Muscle of leg (tissue), 3 donors: ENCODE measurements at regions not wholly inside any gene's neighbourhood (a gene's known extent, or its start where the extent isn't known, plus 50 kb on each side); places are given as distances from the start of the nearest gene placed in this dataset.

Experiments
- DNase-seq: peaks from one replicate; pipeline ENCODE4 v3.0.0; 2013
- H3K27ac ChIP-seq: one replicate; pipeline ENCODE4 v1.5.1; 2013; ENCODE audit warnings: mild to moderate bottlenecking, low read length, control low read depth
- H3K27me3 ChIP-seq: one replicate; pipeline ENCODE4 v1.6.1; 2013; ENCODE audit warnings: low read length; ENCODE audit not compliant: control insufficient read depth, insufficient read depth
- H3K36me3 ChIP-seq: one replicate; pipeline ENCODE4 v1.6.1; 2013; ENCODE audit warnings: low read length; ENCODE audit not compliant: control insufficient read depth, insufficient read depth
- H3K4me1 ChIP-seq: one replicate; pipeline ENCODE4 v1.6.1; 2013; ENCODE audit warnings: low read length; ENCODE audit not compliant: control insufficient read depth, insufficient read depth
- H3K4me3 ChIP-seq: one replicate; pipeline ENCODE4 v1.5.1; 2013; ENCODE audit warnings: low read length, control low read depth
- H3K9me3 ChIP-seq: replicated peaks from 2 replicates; pipeline ENCODE4 v1.6.1; 2013; ENCODE audit warnings: low read depth, low read length; ENCODE audit not compliant: control insufficient read depth
- WGBS: methylation state at CpG from one replicate; pipeline ENCODE4 v1.1.5; 2013; ENCODE audit warnings: missing lambda C conversion rate; ENCODE audit not compliant: insufficient coverage; 5-methylcytosine and 5-hydroxymethylcytosine counted together

- H3K27ac ChIP-seq, result no peak overlapping the region
- no peaks in the 10 kb centered on the region for H3K4me1 ChIP-seq
- peaks cover 7% of the 10 kb centered on the region for H3K27me3 ChIP-seq
- H3K4me3 ChIP-seq, result no peak overlapping the region
- DNase-seq, result no peak
- no peaks in the 10 kb centered on the region for H3K9me3 ChIP-seq
- H3K36me3 ChIP-seq, result no peaks in the 10 kb centered on the region
- WGBS, result 20% methylated on average over 2 of the region's 9 CpGs
Measured at GRCh38 chr20:40738976-40739375, 49.9 kb upstream of the MAFB start.

- no CpG with 5 or more reads among the region's 1 CpG for WGBS
- Histone ChIP-seq H3K27ac (no peak overlapping the region), H3K9me3 (no peaks in the 10 kb centered on the region), H3K4me3 (no peak overlapping the region), H3K4me1 (no peaks in the 10 kb centered on the region), H3K36me3 (no peaks in the 10 kb centered on the region), H3K27me3 (peaks cover 9% of the 10 kb centered on the region)
- DNase-seq, result no peak
Measured at GRCh38 chr20:40739841-40740240, 50.8 kb upstream of the MAFB start.

GRCh38 chr20:40741507-40742106 is 52.6 kb upstream of the MAFB start:
- peak; percentile 18 for DNase-seq
- peaks cover 7% of the 10 kb centered on the region for H3K27me3 ChIP-seq
- H3K27ac ChIP-seq, result no peak overlapping the region
- no peaks in the 10 kb centered on the region for H3K4me1 ChIP-seq
- no peaks in the 10 kb centered on the region for H3K9me3 ChIP-seq
- WGBS, result 81% methylated on average over 2 of the region's 6 CpGs
- no peaks in the 10 kb centered on the region for H3K36me3 ChIP-seq
- no peak overlapping the region for H3K4me3 ChIP-seq

- no peaks in the 10 kb centered on the region for H3K36me3 ChIP-seq
- H3K27me3 ChIP-seq, result peaks cover 7% of the 10 kb centered on the region
- no peaks in the 10 kb centered on the region for H3K4me1 ChIP-seq
- no peak overlapping the region for H3K4me3 ChIP-seq
- no peak overlapping the region for H3K27ac ChIP-seq
- 48% methylated on average over 2 of the region's 8 CpGs for WGBS
- DNase-seq, result no peak
- H3K9me3 ChIP-seq, result no peaks in the 10 kb centered on the region
Measured at GRCh38 chr20:40743141-40743775, 54.2 kb upstream of the MAFB start.

- Histone ChIP-seq H3K4me1 (no peaks in the 10 kb centered on the region), H3K4me3 (no peak overlapping the region), H3K36me3 (no peaks in the 10 kb centered on the region), H3K27me3 (peaks cover 7% of the 10 kb centered on the region), H3K9me3 (no peaks in the 10 kb centered on the region), H3K27ac (no peak overlapping the region)
- WGBS, result 34% methylated on average over 6 of the region's 15 CpGs
- DNase-seq, result no peak
Measured at GRCh38 chr20:40744072-40744817, 55.2 kb upstream of the MAFB start.

- H3K4me1 ChIP-seq, result no peaks in the 10 kb centered on the region
- no peak overlapping the region for H3K27ac ChIP-seq
- peaks cover 4% of the 10 kb centered on the region for H3K27me3 ChIP-seq
- H3K4me3 ChIP-seq, result no peak overlapping the region
- DNase-seq, result no peak
- H3K36me3 ChIP-seq, result no peaks in the 10 kb centered on the region
- WGBS, result 65% methylated on average over 2 of the region's 3 CpGs
- no peaks in the 10 kb centered on the region for H3K9me3 ChIP-seq
Measured at GRCh38 chr20:40744818-40745175, 55.8 kb upstream of the MAFB start.

- Histone ChIP-seq H3K4me1 (no peaks in the 10 kb centered on the region), H3K27ac (no peak overlapping the region), H3K36me3 (no peaks in the 10 kb centered on the region), H3K9me3 (no peaks in the 10 kb centered on the region), H3K4me3 (no peak overlapping the region), H3K27me3 (peaks cover 4% of the 10 kb centered on the region)
- DNase-seq, result no peak
- 67% methylated on average over 5 of the region's 5 CpGs for WGBS
Measured at GRCh38 chr20:40746251-40746650, 57.2 kb upstream of the MAFB start.

- no peak overlapping the region for H3K27ac ChIP-seq
- H3K4me1 ChIP-seq, result no peaks in the 10 kb centered on the region
- H3K36me3 ChIP-seq, result no peaks in the 10 kb centered on the region
- no peak for DNase-seq
- peaks cover 2% of the 10 kb centered on the region for H3K27me3 ChIP-seq
- 100% methylated on average over 1 of the region's 3 CpGs for WGBS
- no peaks in the 10 kb centered on the region for H3K9me3 ChIP-seq
- no peak overlapping the region for H3K4me3 ChIP-seq
Measured at GRCh38 chr20:40748182-40748581, 59.1 kb upstream of the MAFB start.

GRCh38 chr20:40749985-40750506 is 61.0 kb upstream of the MAFB start:
- Histone ChIP-seq H3K27ac (no peak overlapping the region), H3K4me3 (no peak overlapping the region), H3K4me1 (peaks cover 5% of the 10 kb centered on the region), H3K9me3 (no peaks in the 10 kb centered on the region), H3K27me3 (no peaks in the 10 kb centered on the region), H3K36me3 (no peaks in the 10 kb centered on the region)
- no peak for DNase-seq
- WGBS, result no CpG with 5 or more reads among the region's 2 CpGs

- no peaks in the 10 kb centered on the region for H3K9me3 ChIP-seq
- no peak overlapping the region for H3K27ac ChIP-seq
Measured at GRCh38 chr20:40750541-40751035, 61.6 kb upstream of the MAFB start.

More at GRCh38 chr20:40750541-40751035, 61.6 kb upstream of the MAFB start:
- no peaks in the 10 kb centered on the region for H3K36me3 ChIP-seq
- peaks cover 5% of the 10 kb centered on the region for H3K4me1 ChIP-seq
- no peaks in the 10 kb centered on the region for H3K27me3 ChIP-seq
- peak; percentile 25 for DNase-seq
- 16% methylated on average over 3 of the region's 5 CpGs for WGBS
- H3K4me3 ChIP-seq, result no peak overlapping the region
